Kidney tubule cell (primary cell): ENCODE measurements at regions not wholly inside any gene's neighbourhood (a gene's known extent, or its start where the extent isn't known, plus 50 kb on each side); places are given as distances from the start of the nearest gene placed in this dataset.
"Not testable (repeated sequence)": the region's sequence is repeated elsewhere in the genome, so short reads cannot be mapped to it uniquely, and the experiment has no call there.

ENCODE experiments used
- DNase-seq: peaks from one replicate; pipeline ENCODE4 v3.0.0-alpha.2; 2018; ENCODE audit warnings: low spot score

DNA sequence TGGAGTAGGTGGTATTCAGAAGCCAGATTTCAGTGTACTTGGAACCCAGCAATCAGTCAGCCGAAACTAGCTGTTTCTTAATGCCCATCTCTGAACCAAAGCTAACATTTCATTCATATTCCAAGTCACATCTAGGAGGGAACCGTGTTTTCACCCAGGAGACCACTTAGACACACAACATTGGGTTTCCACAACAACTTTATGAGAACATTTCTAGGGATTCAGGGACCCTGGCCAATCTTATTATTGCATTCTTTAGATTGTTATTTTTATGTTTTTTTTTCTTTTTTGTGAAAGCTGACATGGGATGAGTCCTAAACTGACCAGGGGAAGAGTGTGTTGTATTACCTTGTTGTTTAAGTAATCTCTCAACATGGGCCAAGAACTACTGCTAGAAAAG lies 72.5 kb upstream of the KIAA0040 start:
- no peak for DNase-seq

DNA sequence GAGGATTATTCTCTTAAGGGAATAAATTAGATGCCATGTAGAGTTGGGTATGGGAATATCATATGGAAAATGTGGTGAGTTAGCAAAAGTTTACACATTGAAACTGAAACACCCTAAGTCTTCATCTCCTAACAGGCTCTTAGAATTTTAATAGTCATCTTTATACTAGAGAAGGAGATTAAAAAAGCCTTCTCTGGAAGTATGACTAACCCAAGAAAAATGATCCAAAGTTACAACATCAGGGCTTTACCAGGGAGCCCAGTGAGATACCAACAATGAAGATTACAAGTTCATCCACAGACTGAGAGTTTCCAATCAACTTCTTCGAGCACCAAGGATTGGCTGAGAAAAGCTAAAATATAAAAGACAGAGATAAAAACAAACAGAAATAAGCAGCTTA lies 70.0 kb upstream of the KIAA0040 start:
- no peak for DNase-seq

DNA sequence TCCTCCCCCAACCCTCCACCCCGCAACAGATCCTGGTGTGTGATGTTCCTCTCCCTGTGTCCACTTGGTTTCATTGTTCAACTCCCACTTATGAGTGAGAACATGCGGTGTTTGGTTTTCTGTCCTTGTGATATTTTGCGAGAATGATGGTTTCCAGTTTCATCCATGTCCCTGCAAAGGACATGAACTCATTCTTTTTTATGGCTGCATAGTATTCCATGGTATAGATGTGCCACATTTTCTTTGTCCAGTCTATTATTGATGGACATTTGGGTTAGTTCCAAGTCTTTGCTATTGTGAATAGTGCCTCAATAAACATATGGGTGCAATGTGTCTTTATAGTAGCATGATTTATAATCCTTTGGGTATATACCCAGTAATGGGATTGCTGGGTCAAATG lies 63.7 kb upstream of the KIAA0040 start:
- not testable (repeated sequence) for DNase-seq

DNA sequence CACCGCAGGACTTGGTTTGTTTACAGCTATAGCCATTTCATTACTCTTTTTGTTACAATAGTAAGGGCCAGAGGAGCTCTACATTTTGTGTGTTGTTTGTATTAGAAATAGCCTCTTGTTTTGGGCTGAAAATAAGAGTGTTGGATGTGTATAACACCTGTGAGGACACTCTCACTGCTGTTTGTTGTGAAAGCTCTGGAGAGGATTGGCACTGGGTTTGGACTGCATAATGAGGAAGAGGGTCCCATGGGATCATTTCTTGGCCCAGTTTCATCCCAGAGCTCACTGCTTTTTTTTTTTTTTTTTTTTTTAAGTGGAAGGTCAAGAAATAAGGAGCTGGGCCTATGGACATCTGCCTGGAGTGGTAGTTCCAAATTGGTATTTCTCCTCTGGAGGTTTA lies 61.6 kb upstream of the KIAA0040 start:
- no peak for DNase-seq

DNA sequence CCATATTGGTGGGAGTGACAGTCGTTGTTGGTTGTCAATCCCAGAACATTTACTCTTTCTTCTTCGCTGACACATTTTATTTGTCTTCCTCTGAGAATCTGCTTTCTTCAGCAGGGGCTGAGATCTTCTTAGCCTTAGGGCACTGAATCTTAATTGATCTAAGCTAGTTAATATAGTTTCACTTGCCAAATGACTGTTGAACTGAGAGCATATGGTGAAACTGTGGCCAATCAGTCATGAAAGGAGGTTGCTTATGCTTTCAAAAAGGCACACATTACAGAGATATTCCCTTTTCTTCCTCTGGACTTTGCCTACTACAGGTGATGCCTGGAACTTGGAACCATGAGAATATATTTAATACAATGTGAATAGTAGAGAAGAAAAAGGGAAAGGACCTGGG lies 60.0 kb upstream of the KIAA0040 start:
- no peak for DNase-seq

DNA sequence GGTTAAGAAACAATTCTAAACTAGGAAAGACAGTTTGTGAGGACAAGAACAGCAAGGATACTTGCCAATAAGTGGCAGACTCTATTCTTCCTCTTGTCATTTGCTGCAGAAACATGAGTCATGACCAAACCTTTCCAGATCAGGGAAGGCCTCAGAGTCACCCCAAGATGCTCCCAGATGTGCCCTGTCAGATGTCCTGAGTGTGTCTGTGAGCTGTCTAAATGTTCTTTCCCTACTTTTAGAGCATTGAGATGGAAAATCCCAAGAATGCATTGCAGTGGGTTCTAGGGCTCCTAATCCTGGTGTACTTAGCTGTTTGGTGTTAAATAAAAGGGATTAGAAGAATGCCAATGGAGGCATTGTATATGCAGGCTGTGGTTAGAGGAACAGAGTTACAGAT lies 57.5 kb upstream of the KIAA0040 start:
- DNase-seq = no peak

DNA sequence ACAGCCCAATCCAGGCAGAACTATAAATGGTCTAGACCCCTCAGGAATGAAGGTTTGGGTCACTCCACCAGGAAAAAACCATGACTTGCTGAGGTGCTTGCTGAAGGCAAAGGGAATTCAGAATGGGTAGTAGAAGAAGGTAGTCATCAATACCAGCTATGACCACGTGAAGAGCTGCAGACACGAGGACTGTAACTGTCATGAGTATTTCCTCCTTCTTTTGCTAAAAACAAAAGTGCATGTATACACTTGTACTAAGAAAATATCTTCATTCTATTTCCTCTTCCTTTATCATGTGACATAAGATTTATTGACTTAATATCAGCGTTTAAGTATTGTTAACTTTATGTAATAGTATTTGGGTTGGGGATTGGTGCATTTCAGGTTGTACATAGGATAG lies 55.5 kb upstream of the KIAA0040 start:
- DNase-seq = not testable (repeated sequence)

DNA sequence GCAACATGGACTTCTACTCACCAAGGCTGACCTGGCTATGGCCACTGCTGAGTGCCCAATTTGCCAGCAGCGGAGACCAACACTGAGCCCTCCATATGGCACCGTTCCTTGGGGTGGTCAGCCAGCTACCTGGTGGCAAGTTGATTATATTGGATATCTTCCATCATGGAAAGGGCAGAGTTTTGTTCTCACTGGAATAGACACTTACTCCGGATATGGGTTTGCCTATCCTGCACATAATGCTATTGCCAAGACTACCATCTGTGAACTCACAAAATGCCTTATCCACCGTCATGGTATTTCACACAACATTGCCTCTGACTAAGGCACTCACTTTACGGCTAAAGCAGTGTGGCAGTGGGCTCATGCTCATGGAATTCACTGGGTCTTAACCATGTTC lies 54.5 kb upstream of the KIAA0040 start:
- peak; percentile 53 for DNase-seq

DNA sequence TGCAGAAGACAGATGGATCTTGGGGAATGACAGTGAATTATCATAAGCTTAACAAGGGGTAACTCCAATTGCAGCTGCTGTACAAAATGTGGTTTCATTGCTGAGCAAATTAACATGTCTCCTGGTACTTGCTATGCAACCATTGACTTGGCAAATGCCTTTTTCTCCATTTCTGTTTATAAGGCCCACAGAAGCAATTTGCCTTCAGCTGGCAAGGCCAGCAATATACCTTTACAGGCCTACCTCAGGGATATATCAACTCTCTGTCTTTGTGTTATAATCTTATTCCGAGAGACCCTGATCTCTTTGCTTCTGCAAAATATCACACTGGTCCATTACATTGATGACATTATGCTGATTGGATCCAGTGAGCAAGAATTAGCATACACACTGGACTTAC lies 52.7 kb upstream of the KIAA0040 start:
- DNase-seq = no peak

DNA sequence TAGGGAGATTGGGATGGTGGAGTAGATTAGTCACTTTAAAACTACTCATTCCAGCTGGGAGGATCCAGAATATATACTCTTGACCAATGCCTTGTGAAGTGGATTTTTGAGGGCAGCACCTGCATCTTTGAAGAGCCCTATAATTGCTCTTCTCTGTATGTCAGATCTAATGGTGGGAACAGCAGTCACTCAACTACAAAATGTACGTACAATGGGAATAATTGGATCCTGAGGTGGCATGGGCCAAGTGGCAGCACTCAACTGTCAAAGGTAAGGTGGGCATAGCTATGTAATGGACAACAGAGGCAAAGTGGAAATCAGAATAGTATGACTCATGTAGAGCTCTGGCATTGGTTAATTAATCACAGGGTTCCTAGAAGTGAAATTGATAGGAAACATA lies 51.6 kb upstream of the KIAA0040 start:
- peak; percentile 31 for DNase-seq
